ENCODE measurements at regions not wholly inside any gene's neighbourhood (a gene's known extent, or its start where the extent isn't known, plus 50 kb on each side); places are given as distances from the start of the nearest gene placed in this dataset.

- in situ Hi-C loops (cut with HindIII; ENCODE audit: extremely low pct_ligation_motif_present, low pct_unique_long_range_greater_than_20kb) (no loop called here), intact Hi-C loops (cut with micrococcal nuclease; ENCODE audit: unreplicated experiment) (no loop called here)
- ATAC-seq = no peak
- WGBS (ENCODE audit: low lambda C conversion rate) = 0% methylated on average over 3 of the region's 3 CpGs
- no peak overlapping the region for H3K9ac ChIP-seq (ENCODE audit: insufficient read depth, low read depth, low read length)
- H3K79me2 ChIP-seq (ENCODE audit: insufficient read depth, low read length) = no peaks in the 10 kb centered on the region
- no peaks in the 10 kb centered on the region for H3K36me3 ChIP-seq (replicated peaks in 1 of 2; ENCODE audit: control insufficient read depth in 1 of 2, insufficient read depth in 2 of 2, low read length in 2 of 2)
- H4K20me1 ChIP-seq (ENCODE audit: insufficient read depth, low read length) = no peaks in the 10 kb centered on the region
- no peak overlapping the region; a peak in 1 of 6 replicates for H3K4me3 ChIP-seq (replicated peaks in 1 of 3; ENCODE audit: insufficient read depth in 1 of 3, low read depth in 2 of 3, low read length in 3 of 3)
- no peaks in the 10 kb centered on the region for H3K27me3 ChIP-seq (ENCODE audit: control insufficient read depth in 1 of 2, insufficient read depth in 2 of 2, low read length in 2 of 2)
- H3K4me2 ChIP-seq (ENCODE audit: low read depth, low read length) = no peak overlapping the region
- TF ChIP-seq ZNF629 (CRISPR knock-in tag; conservative IDR thresholded peaks at IDR 0.05) (no peak), ZNF431 (CRISPR knock-in tag; IDR thresholded peaks at IDR 0.05; ENCODE audit: borderline replicate concordance, low read depth) (no peak), ZGPAT (CRISPR knock-in tag; IDR thresholded peaks at IDR 0.05) (no peak), HMG20B (CRISPR knock-in tag; conservative IDR thresholded peaks at IDR 0.05) (no peak), ZNF260 (CRISPR knock-in tag; IDR thresholded peaks at IDR 0.05; ENCODE audit: borderline replicate concordance, low read depth) (no peak), ZNF335 (CRISPR knock-in tag; IDR thresholded peaks at IDR 0.05) (no peak), ZMAT3 (CRISPR knock-in tag; conservative IDR thresholded peaks at IDR 0.05) (no peak), SP140L (CRISPR knock-in tag; IDR thresholded peaks at IDR 0.05; ENCODE audit: borderline replicate concordance) (no peak), TFDP1 (CRISPR knock-in tag; IDR thresholded peaks at IDR 0.05; ENCODE audit: borderline replicate concordance) (no peak)
- peaks cover 85% of the 10 kb centered on the region for H3K9me3 ChIP-seq (ENCODE audit: low read length)
- no peak for DNase-seq (ENCODE audit: low spot score)
- H3K4me1 ChIP-seq (ENCODE audit: insufficient read depth, low read length) = no peaks in the 10 kb centered on the region
- CTCF ChIA-PET (ENCODE audit: low intra/inter-chr PET ratio, low total read pairs) = no interaction called here
- no TSS peak for BruUV-seq (replicated peaks)
- POLR2A ChIA-PET = no interaction called here
- H2AFZ ChIP-seq (ENCODE audit: low read length) = no peak overlapping the region
- no peak overlapping the region for H3K27ac ChIP-seq (ENCODE audit: extremely low read length, insufficient read depth, low read length)
- no peak for FAIRE-seq
These were observed 603.9 kb downstream of the HDGFL1 start for GRCh38 chr6:23173234-23173633.

Measured in HepG2 (cell line).